GM12878 (cell line): ENCODE measurements at regions not wholly inside any gene's neighbourhood (a gene's known extent, or its start where the extent isn't known, plus 50 kb on each side); places are given as distances from the start of the nearest gene placed in this dataset.

Source experiments
- ATAC-seq: fragments of 200-7000 bp; cut with Tn5 transposase; 3 replicates; pipeline ENCODE4 v1.9.1; 2020; ENCODE audit warnings: mild to moderate bottlenecking, moderate library complexity
- BruUV-seq: library from RNA; stranded (reverse); fragments of 400-500 nt; replicated peaks from 2 replicates; lab custom pipeline; 2021; lab: Mats Ljungman, UMichigan
- CTCF ChIA-PET: fragments of 300-600 bp; sonication (Branson Sonifier 250); formaldehyde crosslinking; extraction: SDS; loops from one replicate; lab custom pipeline; 2021; ENCODE audit warnings: inconsistent platforms; lab: Yijun Ruan, JAX
- POLR2A ChIA-PET: fragments of 350-600 bp; formaldehyde crosslinking; extraction: SDS; loops from one replicate; lab custom pipeline; 2021; ENCODE audit warnings: inconsistent platforms; lab: Charles Lee
- RAD21 ChIA-PET: fragments of 300-600 bp; sonication (Branson Sonifier 250); formaldehyde crosslinking; loops from one replicate; lab custom pipeline; 2023; ENCODE audit warnings: antibody characterized with exemption; ENCODE audit not compliant: unreplicated experiment; lab: Charles Lee
- SMC1A ChIA-PET: fragments of 300-600 bp; sonication (Branson Sonifier 250); formaldehyde crosslinking; loops from one replicate; lab custom pipeline; 2023; ENCODE audit not compliant: unreplicated experiment, uncharacterized antibody; lab: Charles Lee
- DNase-seq: peaks from one replicate; pipeline ENCODE4 v3.0.0-alpha.2; 2011; ENCODE audit warnings: low read depth, low spot score
- FAIRE-seq: peaks from 3 replicates; lab custom pipeline; 2011; peaks lifted over from hg19 to GRCh38; lab: Jason Lieb, UNC
- H2AFZ ChIP-seq: 2 replicates; pipeline ENCODE4 v1.6.0; 2011; ENCODE audit warnings: low read depth, low read length, control low read depth; ENCODE audit not compliant: control insufficient read depth
- H3K27ac ChIP-seq: 2 replicates; pipeline ENCODE4 v1.5.1; 2011; ENCODE audit warnings: control low read depth; ENCODE audit not compliant: control insufficient read depth, insufficient read depth
- H3K27me3 ChIP-seq, 2 experiments: replicated peaks in 1 of 2; 2 replicates each; pipeline versions ENCODE4 v1.6.0 to v1.6.1; 2011; ENCODE audit warnings: low read length in 1 of 2; ENCODE audit not compliant: control insufficient read depth in 2 of 2, insufficient read depth in 2 of 2
- H3K36me3 ChIP-seq, 2 experiments: 2 replicates each; pipeline ENCODE4 v1.5.1; 2011; ENCODE audit warnings: low read length in 1 of 2; ENCODE audit not compliant: control insufficient read depth in 2 of 2, insufficient read depth in 2 of 2
- H3K4me1 ChIP-seq: 2 replicates; pipeline ENCODE4 v1.6.1; 2011; ENCODE audit warnings: mild to moderate bottlenecking, low read length, moderate library complexity, mixed read lengths; ENCODE audit not compliant: control insufficient read depth, insufficient read depth
- H3K4me2 ChIP-seq: 2 replicates; pipeline ENCODE4 v1.6.0; 2011; ENCODE audit warnings: control low read depth; ENCODE audit not compliant: control insufficient read depth, insufficient read depth
- H3K4me3 ChIP-seq: fragments of 200-600 bp; sonication (generic); 2 replicates; pipeline ENCODE4 v1.5.1; 2016
- H3K79me2 ChIP-seq: 2 replicates; pipeline ENCODE4 v1.6.0; 2011; ENCODE audit warnings: low read length; ENCODE audit not compliant: control insufficient read depth, insufficient read depth
- H3K9ac ChIP-seq: 2 replicates; pipeline ENCODE4 v1.8.0; 2011; ENCODE audit warnings: low read length, control low read depth, mixed read lengths; ENCODE audit not compliant: control insufficient read depth, insufficient read depth
- H3K9me3 ChIP-seq: replicated peaks from 3 replicates; pipeline ENCODE4 v1.5.1; 2011; ENCODE audit warnings: mild to moderate bottlenecking, low read length; ENCODE audit not compliant: control insufficient read depth, insufficient read depth
- H4K20me1 ChIP-seq: 2 replicates; pipeline ENCODE4 v1.6.0; 2011; ENCODE audit not compliant: control insufficient read depth, insufficient read depth
- BCL3 ChIP-seq: IDR thresholded peaks from 2 replicates; pipeline ENCODE4 v1.6.1; 2011; ENCODE audit warnings: borderline replicate concordance, low read depth, mild to moderate bottlenecking, moderate library complexity, low read length; ENCODE audit not compliant: insufficient read depth, poor library complexity, severe bottlenecking
- FOS ChIP-seq: IDR thresholded peaks from 3 replicates; pipeline ENCODE4 v1.6.1; 2011; ENCODE audit warnings: borderline replicate concordance; ENCODE audit not compliant: insufficient read length; ENCODE audit errors: extremely low read depth
- HDAC6 ChIP-seq: fragments of 200-600 bp; sonication (generic); IDR thresholded peaks from one replicate; pipeline ENCODE4 v1.8.0; 2017; ENCODE audit warnings: antibody characterized with exemption; ENCODE audit not compliant: unreplicated experiment
- HSF1 ChIP-seq: fragments of 150-350 bp; IDR thresholded peaks from 2 replicates; pipeline ENCODE4 v1.6.1; 2014; ENCODE audit warnings: mild to moderate bottlenecking, low read depth, low read length
- MTA2 ChIP-seq: fragments of 450-650 bp; IDR thresholded peaks from 2 replicates; pipeline ENCODE4 v1.6.1; 2016; ENCODE audit warnings: low read depth, mild to moderate bottlenecking, moderate library complexity
- PRDM15 ChIP-seq: fragments of 450-650 bp; formaldehyde crosslinking; IDR thresholded peaks from 2 replicates; pipeline ENCODE4 v1.4.0; 2020; ENCODE audit warnings: mild to moderate bottlenecking, moderate library complexity
- SRF ChIP-seq, 2 experiments: IDR thresholded peaks; 2 replicates each; pipeline ENCODE4 v1.6.1; 2011; ENCODE audit warnings: low read depth in 2 of 2, low read length in 2 of 2, mild to moderate bottlenecking in 1 of 2, moderate library complexity in 1 of 2
- TCF7 ChIP-seq: IDR thresholded peaks from 2 replicates; pipeline ENCODE4 v1.6.1; 2014; ENCODE audit warnings: antibody characterized with exemption, borderline replicate concordance
- USF2 ChIP-seq: IDR thresholded peaks from 2 replicates; pipeline ENCODE4 v1.6.1; 2011; ENCODE audit warnings: low read depth, low read length, improper control_type of control experiment, borderline replicate concordance
- ZNF384 ChIP-seq: IDR thresholded peaks from 2 replicates; pipeline ENCODE4 v1.6.1; 2012; ENCODE audit warnings: low read depth, mild to moderate bottlenecking, low read length, improper control_type of control experiment, borderline replicate concordance
- ZNF592 ChIP-seq: fragments of 450-650 bp; IDR thresholded peaks from 2 replicates; pipeline ENCODE4 v1.6.1; 2017; ENCODE audit warnings: mild to moderate bottlenecking, moderate library complexity
- WGBS: methylation state at CpG from one replicate; pipeline ENCODE4 v1.1.6; 2016; ENCODE audit warnings: low lambda C conversion rate; ENCODE audit not compliant: insufficient replicate concordance, insufficient coverage; ENCODE audit errors: missing lambda C conversion rate; 5-methylcytosine and 5-hydroxymethylcytosine counted together
- in situ Hi-C: fragments of 300-500 bp; cut with MboI; formaldehyde crosslinking; loops from 9 replicates; pipeline ENCODE4 v1.14.3; 2018; ENCODE audit warnings: mixed read lengths
- intact Hi-C: fragments of 100-400 bp; cut with micrococcal nuclease; formaldehyde crosslinking; loops from one replicate; pipeline ENCODE4 v1.14.2; 2022; ENCODE audit not compliant: unreplicated experiment

- Histone ChIP-seq H2AFZ (no peak overlapping the region), H3K36me3 (no peaks in the 10 kb centered on the region), H3K4me1 (peaks cover 21% of the 10 kb centered on the region), H4K20me1 (no peaks in the 10 kb centered on the region), H3K9ac (no peak overlapping the region), H3K4me3 (no peak overlapping the region), H3K9me3 (no peaks in the 10 kb centered on the region), H3K27ac (no peak overlapping the region), H3K4me2 (no peak overlapping the region), H3K27me3 (no peaks in the 10 kb centered on the region), H3K79me2 (no peaks in the 10 kb centered on the region)
- ChIA-PET CTCF (interaction anchor here (0.6 kb wide), 1 partner anchor 50 kb away, joined by 3 read pairs; no protein-coding TSS in a partner anchor), RAD21 (interaction anchor here (13.1 kb wide), 1 partner anchor 77 kb away, joined by 155 read pairs; no protein-coding TSS in a partner anchor), POLR2A (interaction anchor here (0.6 to 0.7 kb wide), 4 partner anchors 69 to 169 kb away, joined by 4 to 6 read pairs (median 4); no protein-coding TSS in a partner anchor), SMC1A (interaction anchor here (1.1 to 1.3 kb wide), 2 partner anchors 73 to 124 kb away, joined by 3 to 4 read pairs; no protein-coding TSS in a partner anchor)
- intact Hi-C loops: no loop called here
- BruUV-seq: no TSS peak
- in situ Hi-C loops: no loop called here
- no peak for DNase-seq
- TF ChIP-seq BCL3: no peak
- no peak for TF ChIP-seq SRF (IDR thresholded peaks at IDR 0.05; ENCODE audit: low read depth in 2 of 2, low read length in 2 of 2)
- TF ChIP-seq USF2: no peak
- no peak for TF ChIP-seq HDAC6
- no peak for TF ChIP-seq PRDM15 (CRISPR knock-in tag)
- TF ChIP-seq ZNF592: no peak
- TF ChIP-seq FOS: no peak
- TF ChIP-seq ZNF384: no peak
- TF ChIP-seq HSF1: no peak
- TF ChIP-seq TCF7: no peak
- no peak for TF ChIP-seq MTA2
- ATAC-seq: no peak
- 100% methylated on average over 1 of the region's 1 CpG for WGBS
- FAIRE-seq: no peak
Observed at GRCh38 chr1:234765672-234766071, 155.7 kb upstream of the IRF2BP2 start.
